AG09309 (cell line): ENCODE measurements at regions not wholly inside any gene's neighbourhood (a gene's known extent, or its start where the extent isn't known, plus 50 kb on each side); places are given as distances from the start of the nearest gene placed in this dataset.

Experiments used
- DNase-seq: peaks from one replicate; pipeline ENCODE4 v3.0.0-alpha.2; 2010; ENCODE audit warnings: low read depth
- H3K4me3 ChIP-seq: 2 replicates; pipeline ENCODE4 v1.5.1; 2011; ENCODE audit warnings: mild to moderate bottlenecking, low read depth, low read length, moderate library complexity; ENCODE audit not compliant: control insufficient read depth
- TF ChIP-seq, protein P1 (sequence below): IDR thresholded peaks from 2 replicates; pipeline ENCODE4 v1.5.1; 2011; ENCODE audit warnings: mild to moderate bottlenecking, low read depth, low read length, inconsistent platforms; ENCODE audit not compliant: insufficient read depth, control insufficient read depth; ENCODE audit errors: missing control alignments

- TF ChIP-seq, protein P1, sequence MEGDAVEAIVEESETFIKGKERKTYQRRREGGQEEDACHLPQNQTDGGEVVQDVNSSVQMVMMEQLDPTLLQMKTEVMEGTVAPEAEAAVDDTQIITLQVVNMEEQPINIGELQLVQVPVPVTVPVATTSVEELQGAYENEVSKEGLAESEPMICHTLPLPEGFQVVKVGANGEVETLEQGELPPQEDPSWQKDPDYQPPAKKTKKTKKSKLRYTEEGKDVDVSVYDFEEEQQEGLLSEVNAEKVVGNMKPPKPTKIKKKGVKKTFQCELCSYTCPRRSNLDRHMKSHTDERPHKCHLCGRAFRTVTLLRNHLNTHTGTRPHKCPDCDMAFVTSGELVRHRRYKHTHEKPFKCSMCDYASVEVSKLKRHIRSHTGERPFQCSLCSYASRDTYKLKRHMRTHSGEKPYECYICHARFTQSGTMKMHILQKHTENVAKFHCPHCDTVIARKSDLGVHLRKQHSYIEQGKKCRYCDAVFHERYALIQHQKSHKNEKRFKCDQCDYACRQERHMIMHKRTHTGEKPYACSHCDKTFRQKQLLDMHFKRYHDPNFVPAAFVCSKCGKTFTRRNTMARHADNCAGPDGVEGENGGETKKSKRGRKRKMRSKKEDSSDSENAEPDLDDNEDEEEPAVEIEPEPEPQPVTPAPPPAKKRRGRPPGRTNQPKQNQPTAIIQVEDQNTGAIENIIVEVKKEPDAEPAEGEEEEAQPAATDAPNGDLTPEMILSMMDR, result no peak
- DNase-seq, result no peak
- no peak overlapping the region for H3K4me3 ChIP-seq
Measured at GRCh38 chr2:75360945-75361344, 161.6 kb upstream of the TACR1 start.

GRCh38 chr2:75356865-75357264, 157.5 kb upstream of the TACR1 start:
- no peak overlapping the region for H3K4me3 ChIP-seq
- TF ChIP-seq, protein P1, result no peak
- DNase-seq, result no peak

DNA sequence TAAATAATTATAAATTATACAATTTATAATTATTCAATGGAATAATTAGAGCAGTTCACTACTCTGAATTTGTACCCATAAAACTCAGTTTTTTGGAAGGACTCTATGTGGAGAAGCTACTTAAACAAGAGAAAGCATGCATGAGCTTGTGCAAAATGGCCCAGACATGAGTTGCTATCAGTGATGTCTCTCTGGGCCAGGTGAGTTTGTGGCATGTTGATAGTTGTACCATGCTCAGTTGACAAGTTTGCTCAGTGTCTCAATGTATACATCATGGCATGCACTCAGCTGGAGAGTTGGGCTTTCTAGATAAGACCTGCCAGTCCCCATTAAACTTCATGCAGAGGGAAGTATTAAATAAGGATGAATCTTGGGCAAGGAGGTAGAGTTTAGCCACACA, 153.8 kb upstream of the TACR1 start:
- H3K4me3 ChIP-seq, result no peak overlapping the region
- DNase-seq, result no peak
- TF ChIP-seq, protein P1, result no peak

- TF ChIP-seq, protein P1, result no peak
- DNase-seq, result no peak
Measured at GRCh38 chr2:75348307-75348706, 149.0 kb upstream of the TACR1 start.

GRCh38 chr2:75344146-75344545, 144.8 kb upstream of the TACR1 start:
- H3K4me3 ChIP-seq, result no peak overlapping the region
- no peak for DNase-seq
- TF ChIP-seq, protein P1, result no peak

More at GRCh38 chr2:75348307-75348706, 149.0 kb upstream of the TACR1 start:
- H3K4me3 ChIP-seq, result no peak overlapping the region

DNA sequence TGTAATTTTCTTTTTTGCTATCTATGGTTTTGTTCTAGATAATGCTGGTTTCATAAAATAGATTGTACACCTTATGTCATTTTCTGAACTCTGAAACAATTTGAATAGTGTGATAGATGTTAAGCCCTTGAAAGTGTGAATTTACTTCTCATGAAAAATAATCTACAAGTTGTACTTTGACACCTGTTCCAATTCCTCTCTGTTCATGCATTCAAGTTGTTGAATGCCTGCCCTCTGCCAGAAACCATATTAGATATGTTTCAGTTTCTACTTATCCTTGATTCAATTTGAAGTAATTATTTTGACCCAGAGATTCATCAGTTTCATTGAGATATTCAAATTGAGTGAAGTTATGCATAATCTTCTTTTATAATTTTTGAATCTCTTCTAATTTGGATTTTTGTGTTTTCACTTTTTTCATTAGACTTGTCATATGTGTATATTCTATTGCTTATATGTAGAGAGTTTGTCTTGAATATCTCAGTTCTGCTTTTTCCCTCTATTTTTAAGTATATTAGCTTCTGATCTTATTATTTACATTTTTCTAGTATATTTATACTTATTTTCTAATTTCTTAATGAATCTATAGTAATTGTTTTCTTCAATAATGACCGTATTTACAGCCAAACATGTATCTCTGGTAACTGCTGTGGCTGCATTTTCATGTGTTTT, 143.3 kb upstream of the TACR1 start:
- TF ChIP-seq, protein P1, result no peak
- no peak for DNase-seq
- no peak overlapping the region for H3K4me3 ChIP-seq
